Natural killer cell (primary cell): ENCODE measurements at regions not wholly inside any gene's neighbourhood (a gene's known extent, or its start where the extent isn't known, plus 50 kb on each side); places are given as distances from the start of the nearest gene placed in this dataset.

Experiments
- ATAC-seq, 3 donors: fragments of 150-1000 bp in 2 of 3; fragments of 200-7000 bp in 1 of 3; cut with Tn5 transposase; 1 replicate in 1 of 3; 2 replicates in 2 of 3; pipeline ENCODE4 v1.10.0; 2021; ENCODE audit warnings: mild to moderate bottlenecking in 2 of 3, moderate library complexity in 2 of 3
- DNase-seq, 2 donors: peaks; one replicate each; pipeline versions ENCODE4 v3.0.0 to v3.0.0-alpha.2; 2013 to 2021; ENCODE audit warnings: mixed read lengths in 1 of 2
- H3K27ac ChIP-seq: one replicate; pipeline ENCODE4 v1.5.1; 2013; ENCODE audit warnings: mild to moderate bottlenecking, low read length
- H3K27me3 ChIP-seq: one replicate; pipeline ENCODE4 v1.6.1; 2013; ENCODE audit warnings: low read length; ENCODE audit not compliant: control insufficient read depth, insufficient read depth
- H3K36me3 ChIP-seq: one replicate; pipeline ENCODE4 v1.6.1; 2013; ENCODE audit warnings: low read length; ENCODE audit not compliant: control insufficient read depth, insufficient read depth
- H3K4me1 ChIP-seq: one replicate; pipeline ENCODE4 v1.6.1; 2013; ENCODE audit warnings: low read length; ENCODE audit not compliant: control insufficient read depth, insufficient read depth
- H3K4me3 ChIP-seq: one replicate; pipeline ENCODE4 v1.5.1; 2013; ENCODE audit warnings: low read length
- H3K9me3 ChIP-seq: one replicate; pipeline ENCODE4 v1.6.1; 2013; ENCODE audit warnings: low read length; ENCODE audit not compliant: control insufficient read depth, insufficient read depth
- H3K27ac Mint-ChIP-seq, 2 donors: one replicate each; pipeline ENCODE4 v1.8.0; 2022; ENCODE audit warnings: mild to moderate bottlenecking in 2 of 2, mixed read lengths in 2 of 2, moderate library complexity in 1 of 2
- H3K27me3 Mint-ChIP-seq, 2 donors: one replicate each; pipeline ENCODE4 v1.8.0; 2022; ENCODE audit warnings: low read depth in 2 of 2, mixed read lengths in 2 of 2
- H3K36me3 Mint-ChIP-seq: one replicate; pipeline ENCODE4 v1.8.0; 2022; ENCODE audit warnings: mixed read lengths
- H3K4me1 Mint-ChIP-seq, 2 donors: one replicate each; pipeline ENCODE4 v1.8.0; 2022; ENCODE audit warnings: mixed read lengths in 2 of 2
- H3K4me3 Mint-ChIP-seq: one replicate; pipeline ENCODE4 v1.8.0; 2022; ENCODE audit warnings: mild to moderate bottlenecking, moderate library complexity, mixed read lengths
- H3K9me3 Mint-ChIP-seq, 2 donors: one replicate each; pipeline ENCODE4 v1.8.0; 2022; ENCODE audit warnings: mixed read lengths in 2 of 2
- CTCF ChIP-seq: fragments of 200-600 bp; IDR thresholded peaks from one replicate; pipeline ENCODE4 v1.8.0; 2022; ENCODE audit warnings: antibody characterized with exemption
- WGBS: methylation state at CpG from one replicate; pipeline ENCODE4 v1.1.7; 2013; ENCODE audit warnings: missing lambda C conversion rate; ENCODE audit not compliant: insufficient coverage; 5-methylcytosine and 5-hydroxymethylcytosine counted together
- intact Hi-C: fragments of 100-400 bp; cut with micrococcal nuclease; formaldehyde crosslinking; loops from one replicate; pipeline ENCODE4 v1.14.2; 2022

- intact Hi-C loops: no loop called here
- Mint-ChIP-seq H3K9me3 (peaks cover 2 to 3% of the 10 kb centered on the region in 2 donors), H3K27ac (no peak overlapping the region), H3K4me1 (no peaks in the 10 kb centered on the region), H3K36me3 (no peaks in the 10 kb centered on the region), H3K4me3 (no peak overlapping the region), H3K27me3 (no peaks in the 10 kb centered on the region)
- ATAC-seq (no peak), DNase-seq (no peak)
- Histone ChIP-seq H3K36me3 (no peaks in the 10 kb centered on the region), H3K4me1 (no peaks in the 10 kb centered on the region), H3K9me3 (peaks cover 4% of the 10 kb centered on the region), H3K4me3 (no peak overlapping the region), H3K27me3 (no peaks in the 10 kb centered on the region), H3K27ac (no peak overlapping the region)
- 38% methylated on average over 2 of the region's 3 CpGs for WGBS
- TF ChIP-seq CTCF: no peak
These were observed 97.5 kb upstream of the STAC start for GRCh38 chr3:36282766-36283165.

GRCh38 chr3:36295296-36295695 is 85.0 kb upstream of the STAC start:
- Histone ChIP-seq H3K4me1 (no peaks in the 10 kb centered on the region), H3K9me3 (no peaks in the 10 kb centered on the region), H3K27me3 (no peaks in the 10 kb centered on the region), H3K36me3 (no peaks in the 10 kb centered on the region), H3K4me3 (no peak overlapping the region), H3K27ac (no peak overlapping the region)
- Mint-ChIP-seq H3K27ac (no peak overlapping the region), H3K27me3 (no peaks in the 10 kb centered on the region), H3K36me3 (no peaks in the 10 kb centered on the region), H3K9me3 (peaks cover 8 to 11% of the 10 kb centered on the region in 2 donors), H3K4me3 (no peak overlapping the region), H3K4me1 (no peaks in the 10 kb centered on the region)
- intact Hi-C loops: no loop called here
- DNase-seq: no peak
- ATAC-seq: no peak
- no peak for TF ChIP-seq CTCF

GRCh38 chr3:36297195-36297594 is 83.1 kb upstream of the STAC start:
- ATAC-seq (no peak), DNase-seq (no peak)
- H3K4me1 ChIP-seq: no peaks in the 10 kb centered on the region
- no peak overlapping the region for H3K27ac ChIP-seq
- H3K36me3 Mint-ChIP-seq: no peaks in the 10 kb centered on the region
- WGBS: 90% methylated on average over 3 of the region's 3 CpGs
- H3K4me3 Mint-ChIP-seq: no peak overlapping the region
- H3K27me3 ChIP-seq: no peaks in the 10 kb centered on the region
- H3K36me3 ChIP-seq: no peaks in the 10 kb centered on the region
- no peaks in the 10 kb centered on the region for H3K9me3 ChIP-seq
- no peaks in the 10 kb centered on the region for H3K27me3 Mint-ChIP-seq
- H3K4me1 Mint-ChIP-seq: no peaks in the 10 kb centered on the region
- H3K9me3 Mint-ChIP-seq: peaks cover 8 to 11% of the 10 kb centered on the region in 2 donors
- intact Hi-C loops: no loop called here
- no peak overlapping the region for H3K27ac Mint-ChIP-seq
- H3K4me3 ChIP-seq: no peak overlapping the region
- TF ChIP-seq CTCF: no peak

GRCh38 chr3:36298188-36298587 is 82.1 kb upstream of the STAC start:
- Mint-ChIP-seq H3K36me3 (no peaks in the 10 kb centered on the region), H3K4me3 (no peak overlapping the region), H3K27me3 (no peaks in the 10 kb centered on the region), H3K4me1 (no peaks in the 10 kb centered on the region), H3K27ac (no peak overlapping the region), H3K9me3 (peaks cover 6 to 13% of the 10 kb centered on the region in 2 donors)
- DNase-seq (no peak), ATAC-seq (no peak)
- no peak overlapping the region for H3K27ac ChIP-seq
- no peaks in the 10 kb centered on the region for H3K36me3 ChIP-seq
- no peaks in the 10 kb centered on the region for H3K4me1 ChIP-seq
- no peaks in the 10 kb centered on the region for H3K9me3 ChIP-seq
- WGBS: 89% methylated on average over 1 of the region's 1 CpG
- intact Hi-C loops: no loop called here
- no peak overlapping the region for H3K4me3 ChIP-seq
- no peak for TF ChIP-seq CTCF
- H3K27me3 ChIP-seq: no peaks in the 10 kb centered on the region
